ENCODE measurements at regions not wholly inside any gene's neighbourhood (a gene's known extent, or its start where the extent isn't known, plus 50 kb on each side); places are given as distances from the start of the nearest gene placed in this dataset.

GRCh38 chr7:25858200-25858524 lies 293.8 kb upstream of the NFE2L3 start:
- TF ChIP-seq POLR2A (IDR thresholded peaks at IDR 0.05) (no peak), EP300 (IDR thresholded peaks at IDR 0.05) (no peak)
- TF ChIP-seq, protein P1, sequence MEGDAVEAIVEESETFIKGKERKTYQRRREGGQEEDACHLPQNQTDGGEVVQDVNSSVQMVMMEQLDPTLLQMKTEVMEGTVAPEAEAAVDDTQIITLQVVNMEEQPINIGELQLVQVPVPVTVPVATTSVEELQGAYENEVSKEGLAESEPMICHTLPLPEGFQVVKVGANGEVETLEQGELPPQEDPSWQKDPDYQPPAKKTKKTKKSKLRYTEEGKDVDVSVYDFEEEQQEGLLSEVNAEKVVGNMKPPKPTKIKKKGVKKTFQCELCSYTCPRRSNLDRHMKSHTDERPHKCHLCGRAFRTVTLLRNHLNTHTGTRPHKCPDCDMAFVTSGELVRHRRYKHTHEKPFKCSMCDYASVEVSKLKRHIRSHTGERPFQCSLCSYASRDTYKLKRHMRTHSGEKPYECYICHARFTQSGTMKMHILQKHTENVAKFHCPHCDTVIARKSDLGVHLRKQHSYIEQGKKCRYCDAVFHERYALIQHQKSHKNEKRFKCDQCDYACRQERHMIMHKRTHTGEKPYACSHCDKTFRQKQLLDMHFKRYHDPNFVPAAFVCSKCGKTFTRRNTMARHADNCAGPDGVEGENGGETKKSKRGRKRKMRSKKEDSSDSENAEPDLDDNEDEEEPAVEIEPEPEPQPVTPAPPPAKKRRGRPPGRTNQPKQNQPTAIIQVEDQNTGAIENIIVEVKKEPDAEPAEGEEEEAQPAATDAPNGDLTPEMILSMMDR (IDR thresholded peaks at IDR 0.05) = no peak
